IPS-NIHi7 (cell line): ENCODE measurements at regions not wholly inside any gene's neighbourhood (a gene's known extent, or its start where the extent isn't known, plus 50 kb on each side); places are given as distances from the start of the nearest gene placed in this dataset.
A peak's percentile ranks its signal among the peaks of the same experiment; 100 is the strongest.
"Not testable (repeated sequence)": the region's sequence is repeated elsewhere in the genome, so short reads cannot be mapped to it uniquely, and the experiment has no call there.

Source experiments
- DNase-seq: peaks from one replicate; pipeline ENCODE4 v3.0.0; 2012; ENCODE audit warnings: mixed read lengths; ENCODE audit errors: extremely low spot score

DNA sequence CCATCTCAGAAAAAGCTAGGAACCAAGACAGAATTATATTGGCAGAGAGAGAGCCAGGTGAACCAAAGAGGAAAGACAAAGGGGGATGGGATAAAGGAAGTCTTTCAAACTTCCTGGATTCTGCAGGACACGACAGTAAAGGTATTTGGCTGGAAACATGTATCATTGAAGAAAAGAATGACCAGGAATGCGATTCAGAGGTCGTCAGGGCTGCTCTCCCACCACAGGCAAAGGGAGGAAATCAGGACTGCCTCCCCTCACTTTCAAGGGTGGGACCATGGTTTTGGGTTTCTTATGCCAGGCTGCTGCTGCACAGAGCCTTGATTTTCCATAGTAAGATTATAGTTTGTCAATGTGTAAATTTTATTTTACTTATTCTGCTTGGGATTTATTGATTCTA, 848.8 kb downstream of the BRINP3 start:
- no peak for DNase-seq

DNA sequence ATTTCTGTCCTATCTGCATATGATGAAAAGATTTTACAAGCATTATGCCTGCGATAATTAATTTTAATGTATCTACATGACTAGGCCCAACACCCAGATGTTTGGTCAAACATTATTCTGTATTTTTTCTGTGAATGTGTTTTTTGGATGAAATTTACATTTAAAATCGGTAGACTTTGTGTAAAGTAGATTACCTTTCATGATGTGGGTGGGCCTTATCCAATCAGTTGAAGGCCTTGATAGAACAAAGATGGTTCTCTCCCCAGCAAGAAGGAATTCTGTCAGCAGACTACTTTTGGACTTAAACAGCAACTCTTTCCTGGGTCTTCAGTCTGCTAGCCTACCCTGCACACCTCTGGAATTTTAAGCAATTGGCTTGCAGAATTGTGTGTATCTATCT, 844.0 kb downstream of the BRINP3 start:
- no peak for DNase-seq

DNA sequence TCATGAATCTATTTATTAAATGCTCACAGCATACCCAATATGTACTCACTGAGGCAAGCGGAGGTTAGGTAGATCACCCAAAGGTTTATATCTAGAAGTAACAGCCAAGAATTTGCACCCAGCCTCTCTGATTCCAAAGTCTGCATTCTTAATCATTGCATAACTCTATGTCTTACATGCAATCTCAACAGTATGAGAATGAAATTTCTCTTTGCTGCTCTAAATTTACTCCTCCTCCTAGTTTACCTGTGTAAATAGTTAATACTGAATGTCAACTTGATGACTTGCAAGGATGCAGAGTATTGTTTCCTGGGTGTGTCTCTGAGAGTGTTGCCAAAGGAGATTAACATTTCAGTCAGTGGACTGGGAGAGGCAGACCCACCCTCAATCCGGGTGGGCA, 840.6 kb downstream of the BRINP3 start:
- DNase-seq, result no peak

DNA sequence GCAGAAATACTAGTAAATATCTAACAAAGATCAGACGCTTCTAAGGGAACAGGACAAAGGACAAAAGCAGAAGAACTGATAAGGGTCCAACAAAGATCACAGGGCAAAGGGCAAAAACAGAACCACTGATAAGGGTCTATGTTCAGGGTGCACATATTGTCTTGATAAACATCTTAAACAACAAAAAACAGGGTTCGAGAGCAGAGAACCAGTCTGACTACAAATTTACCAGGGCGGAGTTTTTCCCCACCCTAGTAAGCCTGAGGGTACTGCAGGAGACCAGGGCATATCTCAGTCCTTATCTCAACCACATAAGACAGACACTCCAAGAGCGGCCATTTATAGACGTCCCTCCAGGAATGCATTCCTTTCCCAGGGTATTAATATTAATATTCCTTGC, 833.5 kb downstream of the BRINP3 start:
- not testable (repeated sequence) for DNase-seq

DNA sequence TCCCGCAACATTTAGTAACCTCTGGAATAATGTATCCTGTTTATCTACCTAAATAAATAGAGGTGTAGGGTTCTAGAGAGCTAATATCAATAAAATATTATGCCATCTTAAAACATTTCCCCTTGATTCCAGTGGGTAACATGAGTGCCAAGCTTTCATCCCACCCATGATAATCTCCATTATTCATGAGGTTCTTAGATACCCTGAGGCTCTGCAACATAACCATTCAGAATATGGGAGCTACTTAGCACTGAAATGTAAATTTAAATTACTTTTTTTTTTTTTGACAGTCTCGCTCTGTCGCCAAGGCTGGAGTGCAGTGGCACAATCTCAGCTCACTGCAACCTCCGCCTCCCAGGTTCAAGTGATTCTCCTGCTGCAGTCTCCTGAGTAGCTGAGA, 832.7 kb downstream of the BRINP3 start:
- no peak for DNase-seq

DNA sequence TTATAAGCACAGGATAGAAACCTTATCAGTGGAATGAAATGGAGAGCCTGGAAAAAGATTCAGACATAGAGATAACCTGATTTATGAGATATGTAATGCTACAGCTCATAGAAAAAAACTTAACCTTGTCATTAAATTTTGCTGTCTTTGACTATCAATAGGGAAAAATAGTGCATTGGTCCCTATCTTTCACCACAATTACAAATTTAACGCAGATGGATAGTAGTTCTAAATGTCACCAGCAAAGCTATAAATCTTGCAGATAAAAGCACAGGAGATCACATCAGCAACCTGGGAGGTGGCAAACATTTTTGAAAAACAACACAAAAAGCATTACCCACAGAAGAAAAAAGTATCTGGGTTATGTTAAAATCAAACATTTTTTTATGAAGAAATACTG, 831.6 kb downstream of the BRINP3 start:
- DNase-seq, result no peak

DNA sequence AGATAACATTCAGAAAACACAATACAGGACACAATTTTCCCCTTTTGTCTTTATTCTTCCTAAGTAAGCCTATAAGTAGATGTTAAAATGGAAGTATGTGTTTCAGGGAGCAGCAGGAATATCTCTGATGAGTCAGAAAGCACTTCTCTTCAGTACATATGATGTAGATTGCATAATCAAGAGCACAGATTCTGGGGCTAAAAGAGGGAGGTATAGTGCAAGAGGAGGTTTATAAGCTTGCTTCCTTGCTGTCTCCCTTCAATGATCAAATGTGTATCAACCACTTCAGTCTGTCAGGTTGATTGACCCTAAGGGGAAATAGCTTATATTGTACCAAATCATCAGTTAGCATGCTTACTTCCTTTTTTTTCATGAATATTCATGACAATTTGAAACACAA, 822.8 kb downstream of the BRINP3 start:
- DNase-seq, result no peak

DNA sequence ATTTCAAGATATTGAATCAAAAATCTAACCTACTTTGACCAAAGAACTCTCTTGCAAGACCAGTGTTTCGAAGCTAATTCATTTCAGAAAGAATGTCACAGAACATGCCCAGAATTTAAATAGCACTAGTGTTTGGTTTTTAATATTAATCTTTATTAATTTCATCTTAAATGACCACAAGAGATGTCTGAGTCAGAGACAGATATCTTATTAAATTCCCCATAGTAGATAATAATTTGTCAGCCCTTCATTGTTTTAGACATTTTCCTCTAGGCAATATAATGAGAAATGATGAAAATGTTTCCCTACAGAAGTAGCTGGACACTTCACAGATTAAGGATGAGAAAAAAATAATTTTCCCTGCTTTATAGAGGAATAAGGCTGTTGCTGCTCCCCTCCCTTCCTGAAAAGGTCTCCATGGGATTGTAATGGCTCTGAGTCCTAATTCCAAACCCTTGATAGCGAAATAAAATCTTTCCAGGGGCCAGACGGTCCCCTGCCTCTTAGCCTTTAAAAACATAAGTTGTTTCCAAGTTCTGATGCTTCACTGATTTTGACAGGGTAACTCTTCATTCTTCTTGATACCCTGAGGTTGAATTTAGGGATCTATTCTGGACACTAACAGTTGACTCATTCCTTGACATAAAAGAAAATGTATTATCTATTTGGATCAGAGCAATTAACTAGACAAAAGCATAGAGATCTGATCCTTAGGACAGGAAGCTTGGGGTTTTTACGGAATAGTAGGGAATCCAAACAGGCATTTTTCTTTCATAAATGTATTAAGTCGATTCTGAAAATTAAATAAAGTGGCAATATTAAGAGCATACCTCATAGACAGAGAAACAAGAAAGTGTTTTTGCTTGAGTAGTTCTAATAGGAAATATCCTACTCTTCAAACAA, 820.8 kb downstream of the BRINP3 start:
- no peak for DNase-seq

DNA sequence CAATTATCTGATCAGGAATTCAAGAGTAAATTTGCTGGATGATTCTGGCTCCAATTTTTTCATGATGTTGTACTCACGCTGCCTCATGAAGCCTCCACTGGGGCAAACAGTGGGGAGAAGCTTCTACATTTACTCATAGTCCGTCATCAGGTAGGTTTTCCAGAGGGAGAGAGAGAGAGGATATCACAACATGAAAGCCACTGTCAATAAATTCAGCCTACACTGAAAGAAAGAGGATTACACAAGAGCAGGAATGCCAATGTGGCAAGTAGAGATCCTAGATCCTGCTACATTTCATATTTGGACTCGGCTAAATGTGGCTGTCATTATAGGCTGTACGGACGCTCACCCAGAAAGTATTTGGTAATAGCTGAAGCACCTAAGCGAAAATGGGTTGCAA, 819.9 kb downstream of the BRINP3 start:
- no peak for DNase-seq

DNA sequence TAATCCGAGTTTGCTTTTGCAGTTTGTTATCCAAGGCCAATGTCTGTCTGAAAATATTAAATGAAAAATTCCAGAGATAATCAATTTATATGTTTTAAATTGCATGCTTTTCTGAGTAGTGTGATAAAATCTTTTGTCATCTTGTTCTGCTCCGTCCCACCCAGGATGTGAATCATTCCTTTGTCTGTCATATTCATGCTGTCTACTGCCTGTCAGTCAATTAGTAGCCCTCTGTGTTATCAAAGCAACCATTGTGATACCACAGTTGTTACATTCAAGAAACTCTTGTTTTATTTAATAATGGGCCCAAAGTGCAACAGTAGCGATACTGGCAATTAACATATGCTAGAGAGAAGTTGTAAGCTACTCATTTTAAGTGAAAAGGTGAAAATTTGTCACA, 819.3 kb downstream of the BRINP3 start:
- DNase-seq, result no peak

DNA sequence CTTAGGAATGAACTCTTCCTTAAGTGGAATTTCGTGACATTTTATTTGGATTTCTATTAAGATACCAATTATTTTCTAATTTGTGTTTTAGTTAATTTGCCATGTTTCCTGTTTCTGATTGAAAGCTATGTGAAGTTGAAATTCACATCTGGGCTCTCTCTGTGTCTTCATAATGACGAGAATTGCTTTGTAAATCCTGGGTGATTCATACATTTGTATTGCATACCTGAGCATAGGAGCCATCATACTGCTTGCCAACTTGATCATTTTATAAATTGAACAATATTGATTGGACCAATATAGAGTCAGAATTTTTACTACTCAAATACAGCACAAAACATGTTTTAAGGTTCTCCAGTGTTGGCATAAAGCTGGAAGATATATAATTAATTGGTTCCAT, 817.9 kb downstream of the BRINP3 start:
- no peak for DNase-seq

DNA sequence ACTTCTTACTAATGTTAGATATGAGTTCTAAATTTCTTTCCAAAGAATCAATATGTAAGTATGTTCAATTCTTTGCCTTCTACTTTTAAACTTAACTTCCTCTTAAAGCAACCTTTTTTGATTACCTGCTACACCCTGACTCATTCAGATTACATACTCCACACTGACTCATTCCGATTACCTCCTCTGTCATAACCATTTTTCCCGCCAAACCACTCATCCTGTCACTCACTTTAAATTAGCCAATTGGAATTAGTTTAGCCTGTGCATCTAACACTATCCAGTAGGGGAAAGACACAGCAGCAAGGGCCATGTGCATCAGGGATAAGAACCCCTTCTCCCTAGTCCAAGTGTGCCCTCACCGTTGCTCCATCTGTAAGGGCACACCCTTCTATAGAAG, 815.5 kb downstream of the BRINP3 start:
- DNase-seq, result no peak

DNA sequence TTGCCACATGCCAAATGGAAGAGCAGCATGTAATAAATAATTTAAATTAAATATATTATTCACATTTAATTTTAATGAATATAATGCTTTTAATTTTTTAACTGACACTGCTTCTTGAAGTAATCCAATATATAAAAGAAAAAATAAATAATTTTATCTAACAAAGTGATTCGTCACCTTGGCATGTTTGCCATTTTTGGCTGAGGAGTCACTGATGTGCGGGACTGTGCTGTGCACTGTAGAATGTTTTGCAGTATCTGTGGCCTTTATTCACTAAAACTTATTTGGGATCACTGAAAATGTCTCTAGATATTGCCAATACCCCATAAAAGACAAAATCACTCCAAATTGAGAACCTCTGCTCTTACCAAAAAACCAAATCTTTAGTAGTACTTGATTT, 807.8 kb downstream of the BRINP3 start:
- no peak for DNase-seq

DNA sequence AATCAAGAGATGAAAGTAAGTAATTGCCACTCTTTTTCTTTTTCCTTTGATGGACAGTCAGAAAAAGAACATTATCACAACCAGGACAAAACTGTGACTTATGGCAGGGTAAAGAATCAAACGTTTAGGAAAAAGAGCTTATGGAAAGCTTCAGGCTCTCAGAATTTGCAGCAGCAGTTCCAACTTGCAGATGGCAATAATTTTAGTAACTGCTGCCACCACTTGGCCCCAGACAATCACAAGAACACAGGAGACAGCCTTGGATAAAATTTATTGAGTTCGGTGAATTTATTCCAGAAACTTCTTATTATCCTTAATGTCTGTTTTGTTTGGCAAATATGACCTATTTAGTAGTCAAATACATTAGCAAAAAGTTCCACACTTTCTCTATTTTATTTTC, 804.4 kb downstream of the BRINP3 start:
- DNase-seq, result no peak

DNA sequence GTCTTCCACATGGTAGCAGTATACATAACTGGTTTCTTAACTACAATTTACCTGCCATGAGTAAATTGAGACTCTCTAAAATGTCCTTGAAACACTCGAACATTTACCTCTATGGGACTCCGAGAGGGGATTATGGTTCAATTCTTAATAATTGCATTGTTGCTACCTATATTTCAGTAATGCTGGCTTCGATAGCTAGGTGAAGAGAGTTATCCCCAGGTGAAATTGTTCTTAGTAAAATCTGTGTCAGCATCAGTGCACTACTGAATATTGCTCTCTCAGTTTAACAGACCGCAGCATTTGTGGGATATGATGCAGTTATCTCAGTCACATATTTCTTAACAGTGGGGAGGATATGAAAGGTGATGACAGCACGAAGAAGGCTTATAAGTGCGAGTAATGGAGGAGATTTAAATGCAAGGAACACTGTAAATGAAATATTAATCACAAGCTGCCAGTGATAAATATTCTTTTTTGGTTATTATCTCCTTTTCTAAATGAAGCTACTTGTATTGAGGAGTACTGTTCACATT, 801.9 kb downstream of the BRINP3 start:
- no peak for DNase-seq

DNA sequence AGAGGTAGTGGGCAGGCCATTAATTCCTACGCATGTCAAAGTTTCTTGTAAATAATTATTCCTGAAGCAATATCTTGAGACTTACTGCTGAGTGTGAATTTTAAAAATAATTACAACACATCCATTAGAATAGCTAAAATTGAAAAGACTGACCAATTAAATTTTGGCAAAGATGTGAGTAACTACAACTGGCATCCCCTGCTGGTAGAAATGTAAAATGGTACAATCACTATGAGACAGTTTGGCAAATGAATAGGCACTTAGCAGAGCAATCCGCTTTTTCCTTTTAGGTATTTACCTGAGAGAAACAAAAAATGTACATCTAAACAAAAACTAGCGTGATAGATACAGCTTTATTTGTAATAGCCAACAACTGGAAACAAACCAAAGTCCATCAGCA, 798.9 kb downstream of the BRINP3 start:
- DNase-seq, result peak; percentile 7

DNA sequence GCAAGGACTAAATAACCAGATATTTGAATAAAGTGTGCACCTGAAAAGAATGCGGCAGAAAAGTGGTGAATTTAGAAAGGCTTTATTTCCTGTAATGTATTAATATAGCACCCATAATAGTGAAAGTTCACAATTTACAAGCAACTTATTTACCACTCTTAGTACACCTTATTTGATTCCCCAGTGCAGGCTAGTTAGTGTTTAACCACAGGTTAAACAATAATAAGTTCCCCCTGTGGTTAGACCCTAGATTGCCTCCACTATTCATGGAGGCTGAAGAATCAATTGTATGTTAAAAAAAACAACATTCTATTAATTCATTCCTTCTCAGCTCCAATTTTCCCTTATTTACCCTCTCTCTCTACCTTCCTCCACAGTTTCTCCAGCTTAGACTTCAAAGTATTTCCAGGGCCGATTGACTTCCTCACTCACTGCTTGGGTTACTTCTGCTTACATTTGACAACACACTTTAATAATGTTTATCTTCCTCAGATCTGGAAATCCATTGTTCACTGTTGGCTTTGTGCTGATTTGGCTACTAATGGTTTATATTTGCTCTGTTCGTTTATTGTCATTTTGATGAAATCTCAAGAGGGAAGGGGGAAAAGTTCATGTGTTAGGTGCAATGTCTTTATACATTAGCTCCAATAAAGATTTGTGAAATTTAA, 796.3 kb downstream of the BRINP3 start:
- DNase-seq, result no peak

DNA sequence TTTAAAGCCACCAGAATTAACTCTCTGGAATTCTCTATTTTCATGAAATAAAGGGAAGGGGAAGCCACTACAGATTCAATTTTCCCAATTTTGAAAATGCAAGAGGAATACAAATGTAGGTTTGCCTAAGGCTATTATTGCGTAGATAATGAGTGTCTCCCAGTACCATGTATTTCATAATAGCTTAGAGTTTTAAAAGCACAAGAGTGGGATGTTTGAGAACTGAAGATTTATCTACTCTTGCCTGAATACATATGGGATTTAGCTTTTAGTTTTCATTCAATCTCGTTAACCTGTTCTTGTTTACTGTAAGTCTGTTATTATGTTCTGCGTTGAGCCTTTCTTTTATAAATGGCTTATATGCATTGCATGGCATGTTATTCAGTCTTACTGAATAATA, 795.1 kb downstream of the BRINP3 start:
- DNase-seq, result no peak

DNA sequence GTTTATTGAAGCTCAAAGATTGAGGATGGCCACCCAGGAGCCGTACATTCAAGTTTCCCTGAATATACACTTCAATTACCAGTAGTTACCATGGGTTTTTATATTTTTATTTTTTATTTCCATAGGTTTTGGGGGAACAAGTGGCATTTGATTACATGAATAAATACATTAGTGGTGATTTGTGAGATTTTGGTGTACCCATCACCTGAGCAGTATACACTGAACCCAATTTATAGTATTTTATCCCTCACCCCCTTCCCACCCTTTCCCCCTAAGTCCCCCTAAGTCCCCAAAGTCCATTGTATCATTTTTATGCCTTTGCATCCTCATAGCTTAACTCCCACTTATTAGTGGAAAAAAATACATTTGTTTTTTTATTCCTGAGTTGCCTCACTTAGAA, 791.4 kb downstream of the BRINP3 start:
- no peak for DNase-seq

DNA sequence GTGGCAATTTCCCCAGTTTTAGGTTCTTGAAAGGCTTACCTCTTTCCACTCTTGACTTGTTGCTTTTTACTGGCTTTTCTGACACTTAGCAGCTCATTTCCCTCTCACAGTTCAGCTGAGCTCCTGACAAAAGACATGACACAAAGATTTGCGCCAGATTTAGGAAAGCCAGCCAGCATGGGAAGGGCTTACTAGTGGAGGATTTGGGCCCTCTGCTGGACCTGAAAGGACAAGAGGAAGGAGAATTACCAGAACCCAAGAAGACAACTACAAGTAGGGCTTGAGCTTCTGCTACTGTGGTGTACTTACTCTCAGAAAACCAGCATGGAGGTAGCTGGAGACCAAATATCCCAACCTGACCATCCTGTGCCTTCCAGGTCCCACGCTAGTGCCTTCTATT, 784.5 kb downstream of the BRINP3 start:
- no peak for DNase-seq

DNA sequence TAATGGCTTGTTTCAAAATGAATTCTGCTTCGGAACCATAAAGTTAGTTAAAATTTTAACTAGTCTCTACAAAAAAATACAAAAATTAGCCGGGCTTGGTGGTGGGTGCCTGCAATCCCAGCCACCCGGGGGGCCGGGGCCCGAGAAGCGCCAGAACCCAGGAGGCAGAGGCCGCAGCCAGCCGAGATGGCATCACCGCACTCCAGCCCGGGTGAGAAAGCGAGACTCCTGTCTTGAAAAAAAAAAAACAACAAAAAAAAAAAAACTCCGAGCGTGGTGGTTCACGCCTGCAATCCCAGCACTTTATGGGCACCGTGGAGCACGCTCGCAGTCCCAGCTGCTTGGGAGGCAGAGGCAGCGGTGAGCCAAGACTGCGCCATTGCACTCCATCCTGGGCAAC, 781.4 kb downstream of the BRINP3 start:
- DNase-seq, result no peak

DNA sequence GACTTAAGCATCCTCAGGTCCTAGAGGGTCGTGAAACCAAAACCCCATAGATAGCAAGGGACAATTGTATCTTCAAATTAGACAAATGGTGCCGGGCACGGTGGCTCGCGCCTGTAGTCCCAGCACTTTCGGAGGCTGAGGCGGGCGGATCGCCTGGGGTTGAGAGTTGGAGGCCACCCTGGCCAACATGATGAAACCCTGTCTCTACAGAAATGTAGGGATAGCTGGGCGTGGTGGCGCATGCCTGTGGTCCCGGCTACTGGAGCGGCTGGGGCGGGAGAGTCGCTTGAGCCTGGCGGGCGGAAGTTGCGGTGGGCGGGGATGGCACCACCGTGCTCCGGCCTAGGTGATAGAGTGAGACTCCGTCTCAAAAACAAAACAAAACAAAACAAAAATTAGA, 780.6 kb downstream of the BRINP3 start:
- no peak for DNase-seq

DNA sequence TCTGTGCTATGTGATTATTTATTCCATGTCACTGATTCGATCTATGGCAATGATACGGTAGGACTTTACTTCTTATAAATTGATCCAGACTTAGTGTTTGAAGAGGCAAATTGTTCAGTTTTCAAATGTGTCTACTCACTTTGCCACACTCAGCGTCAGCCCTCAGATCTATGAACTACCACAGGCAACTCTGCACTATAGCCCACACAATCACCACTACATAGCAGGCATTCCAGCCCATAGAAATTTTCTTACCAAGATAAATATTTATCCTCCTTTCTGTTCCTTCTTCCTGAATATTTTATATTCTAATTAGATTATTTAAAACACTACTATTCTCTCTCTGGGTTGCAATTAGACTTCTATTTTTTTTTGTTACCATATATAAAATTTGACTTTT, 776.1 kb downstream of the BRINP3 start:
- DNase-seq, result no peak
